ENCODE measurements at regions not wholly inside any gene's neighbourhood (a gene's known extent, or its start where the extent isn't known, plus 50 kb on each side); places are given as distances from the start of the nearest gene placed in this dataset.

DNA sequence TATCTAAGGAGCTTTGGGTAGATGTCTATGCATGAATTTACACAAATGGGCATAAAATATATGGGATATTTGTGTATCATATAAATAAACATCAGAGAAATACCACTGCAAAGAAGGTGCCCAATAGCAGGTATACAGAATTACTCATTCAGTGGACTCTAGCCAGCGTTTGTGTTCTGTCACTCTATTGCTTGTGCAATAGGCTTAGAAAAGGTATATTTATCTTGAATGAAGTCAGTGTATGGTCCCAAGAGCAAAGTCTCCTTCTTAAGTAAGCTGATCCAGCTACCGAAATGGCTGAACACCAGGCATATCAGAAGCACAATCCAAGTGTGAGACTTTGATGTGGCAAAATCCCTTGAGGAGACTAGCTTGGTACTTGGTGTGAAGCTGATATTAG is 1058.4 kb downstream of the SORCS1 start:
- TF ChIP-seq CTCF (IDR thresholded peaks at IDR 0.05) (no peak), POLR2A (IDR thresholded peaks at IDR 0.05) (no peak)

Measured in adrenal gland (tissue), 5 donors.